Superior temporal gyrus (tissue), 1 donor: ENCODE measurements at regions not wholly inside any gene's neighbourhood (a gene's known extent, or its start where the extent isn't known, plus 50 kb on each side); places are given as distances from the start of the nearest gene placed in this dataset.

Experiments used
- DNase-seq: peaks from one replicate; pipeline ENCODE4 v3.0.0-alpha.2; 2016; ENCODE audit errors: extremely low spot score

DNA sequence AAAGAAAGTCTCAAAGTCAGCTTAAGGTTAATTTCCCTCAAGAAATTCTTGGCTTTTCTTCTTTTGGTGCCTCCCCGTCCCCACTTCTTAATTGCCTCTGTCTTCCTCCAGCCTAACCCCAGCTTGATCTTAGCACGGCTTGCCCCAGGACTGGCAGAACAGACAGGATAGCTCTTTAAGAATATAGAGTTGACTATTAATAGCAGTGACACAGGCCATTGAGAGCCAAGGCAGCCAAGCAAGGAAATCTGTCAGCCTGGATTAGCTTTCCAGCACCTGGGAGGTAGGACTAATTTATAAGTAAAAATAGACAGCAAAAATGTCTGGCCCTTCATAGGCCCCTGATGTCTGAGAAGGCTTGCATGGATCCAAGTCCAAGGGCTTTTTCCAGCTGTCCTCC, 384.6 kb upstream of the SLC30A5 start:
- no peak for DNase-seq

DNA sequence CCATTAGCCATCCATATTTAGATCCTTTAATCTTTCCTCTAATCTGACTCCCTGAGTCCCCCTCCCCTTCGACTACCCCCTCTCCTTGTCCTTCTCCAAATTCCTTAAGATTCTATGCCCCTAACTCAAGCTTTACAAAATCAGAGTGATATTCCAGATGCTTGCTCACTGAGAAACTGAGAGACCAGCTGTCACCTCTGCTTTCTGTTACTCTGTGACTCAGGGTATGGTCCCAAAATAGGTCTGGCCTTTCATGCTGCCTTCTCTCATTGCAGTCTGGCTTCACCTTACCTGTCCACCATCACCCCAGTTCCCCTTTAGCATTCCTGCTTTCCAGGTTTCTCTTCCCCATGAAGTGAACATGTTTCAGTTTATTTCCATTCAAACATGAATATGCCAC, 383.3 kb upstream of the SLC30A5 start:
- no peak for DNase-seq

DNA sequence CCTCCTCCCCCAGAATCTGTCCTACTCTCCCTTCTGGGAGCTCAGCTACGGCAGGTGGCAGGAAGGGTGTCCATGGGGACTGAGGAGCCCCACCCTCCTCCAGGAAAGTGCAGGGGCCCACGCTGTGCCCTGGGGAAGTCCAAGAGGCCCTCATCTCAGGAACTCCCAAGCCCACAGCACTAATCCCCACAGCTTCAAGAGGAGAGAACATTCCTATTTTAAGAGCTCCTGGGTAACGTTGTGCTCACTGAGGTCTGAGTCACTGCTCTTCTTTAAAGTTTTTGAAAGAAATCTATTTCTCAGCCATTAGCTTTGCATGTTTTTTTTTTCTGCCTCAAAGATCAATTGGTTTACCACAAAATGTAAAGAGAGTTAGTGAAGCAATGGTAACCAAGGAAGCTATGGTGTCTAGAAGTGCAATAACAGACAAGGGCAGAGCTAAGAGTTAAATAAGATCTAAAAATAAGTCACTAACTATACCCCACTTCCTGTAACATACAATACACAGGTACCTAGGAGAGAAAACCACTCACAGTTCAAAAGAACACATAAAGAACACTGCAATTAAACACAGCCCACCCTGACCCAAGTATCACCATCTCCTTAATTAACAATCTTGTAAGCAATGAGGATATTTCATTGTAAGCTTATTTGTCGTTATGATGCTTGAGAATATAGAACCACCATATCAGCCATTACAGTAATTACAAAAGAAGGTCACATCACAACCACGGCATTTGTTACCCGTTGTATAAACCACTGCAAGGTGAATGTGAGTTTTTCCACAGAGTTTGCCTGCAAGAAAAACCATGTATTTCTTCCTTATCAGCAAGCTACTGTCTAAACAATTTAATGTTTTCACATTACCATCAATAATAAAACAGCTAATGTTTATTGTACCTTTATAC, 382.3 kb upstream of the SLC30A5 start:
- DNase-seq: no peak

DNA sequence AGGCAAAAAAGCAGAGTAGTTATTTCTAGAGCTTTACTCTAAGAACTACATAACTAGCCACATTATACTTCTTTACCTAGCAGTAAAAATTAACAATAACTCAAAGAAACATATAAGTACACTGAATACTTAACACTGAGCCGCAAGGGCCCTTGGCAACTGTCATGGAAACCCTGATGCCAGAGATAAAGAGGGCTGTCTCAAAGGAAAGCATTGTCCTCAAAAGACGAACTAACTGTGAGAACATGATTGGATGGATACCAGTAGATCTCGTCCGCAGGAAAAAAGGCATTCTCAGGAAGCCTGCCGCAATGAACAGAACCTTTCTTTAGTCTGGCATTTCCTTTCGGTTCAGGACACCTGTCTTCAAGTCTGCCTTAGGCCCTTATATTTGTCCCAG, 379.0 kb upstream of the SLC30A5 start:
- DNase-seq: peak; percentile 60

DNA sequence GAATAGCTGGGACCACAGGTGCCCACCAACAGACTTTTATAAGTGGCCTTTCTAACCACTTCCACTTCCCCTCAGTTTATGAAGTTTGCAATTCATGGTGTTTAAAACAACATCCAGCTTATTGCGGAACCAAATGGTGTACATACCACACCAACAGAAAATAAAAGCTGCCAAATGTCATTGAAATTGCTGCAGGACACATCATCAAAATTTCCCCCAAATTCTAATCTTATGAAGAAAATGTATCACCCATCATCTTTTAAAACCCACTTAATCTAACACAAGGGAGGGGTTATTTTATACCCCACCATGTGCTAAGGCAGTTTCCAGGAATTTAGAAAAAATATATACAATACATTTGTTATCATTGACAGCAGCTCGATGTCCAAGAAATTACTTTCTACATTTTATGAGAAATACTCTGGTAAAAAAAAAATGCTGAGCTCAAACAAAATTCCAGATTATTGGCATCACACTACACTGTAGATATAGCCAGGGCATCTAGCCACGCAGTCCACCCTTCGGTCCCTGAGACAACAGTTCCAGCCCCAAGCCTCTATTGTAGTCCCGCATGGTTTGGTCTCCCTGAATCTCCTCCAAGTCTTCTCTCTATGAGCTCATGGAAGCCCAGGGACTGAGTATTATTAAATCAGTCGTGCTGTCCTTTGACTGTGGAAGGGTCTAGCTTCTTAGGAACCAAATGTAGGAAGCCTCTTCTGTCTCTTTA, 372.8 kb upstream of the SLC30A5 start:
- no peak for DNase-seq

DNA sequence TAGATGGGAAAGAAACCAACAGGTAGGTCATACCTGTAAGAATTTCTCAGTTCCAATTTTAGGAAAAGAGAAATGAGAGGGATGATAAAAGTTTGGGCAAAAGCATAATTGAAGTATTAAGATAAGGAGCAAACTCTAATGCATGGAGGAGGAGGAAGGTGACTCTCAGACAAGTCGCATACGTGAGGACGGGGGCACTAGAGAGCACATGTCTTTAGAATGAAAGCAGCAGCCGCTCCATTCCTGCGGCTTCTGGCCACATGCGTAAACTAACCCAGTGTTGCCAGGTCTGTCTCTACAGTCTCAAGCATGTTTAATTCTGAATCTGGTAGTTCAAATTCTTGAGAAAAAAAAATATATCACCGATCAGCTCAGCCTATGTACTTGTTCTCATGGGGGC, 371.5 kb upstream of the SLC30A5 start:
- no peak for DNase-seq

DNA sequence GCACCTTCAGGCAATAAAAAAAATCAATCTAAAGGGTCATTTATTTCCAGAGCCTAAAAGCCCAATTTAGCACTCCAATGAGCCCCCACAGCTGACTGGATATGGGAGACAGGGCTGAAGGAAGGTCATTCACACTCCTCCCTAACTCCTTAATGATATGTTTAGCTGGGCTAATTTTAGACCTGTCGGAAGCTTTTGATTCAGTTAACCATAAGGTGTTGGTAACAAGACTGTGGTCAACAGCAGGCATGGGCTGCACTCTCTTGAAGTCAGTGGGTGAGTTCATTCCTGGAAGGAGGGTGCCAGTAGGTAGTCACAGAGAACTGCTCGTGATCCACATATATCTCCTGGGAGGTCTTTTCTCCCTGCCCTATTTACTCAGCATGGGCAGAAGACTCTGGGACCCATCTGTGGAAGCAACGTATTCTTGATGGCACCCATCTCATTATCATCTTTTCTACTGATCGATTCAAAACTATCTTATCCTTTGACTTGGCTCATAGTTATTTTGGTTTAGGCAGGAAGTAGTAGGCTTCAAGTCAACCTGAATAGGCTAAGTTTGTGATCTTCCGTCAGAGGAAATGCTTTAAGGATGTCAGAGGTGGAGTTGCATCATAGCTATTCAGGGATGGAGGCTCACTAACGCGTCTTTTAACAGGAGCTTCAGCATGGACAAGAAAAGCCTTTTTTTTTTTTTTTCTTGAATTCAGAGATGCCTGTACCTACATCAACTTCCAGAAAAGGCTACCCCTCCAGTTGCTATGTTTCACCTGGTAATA, 367.7 kb upstream of the SLC30A5 start:
- no peak for DNase-seq

DNA sequence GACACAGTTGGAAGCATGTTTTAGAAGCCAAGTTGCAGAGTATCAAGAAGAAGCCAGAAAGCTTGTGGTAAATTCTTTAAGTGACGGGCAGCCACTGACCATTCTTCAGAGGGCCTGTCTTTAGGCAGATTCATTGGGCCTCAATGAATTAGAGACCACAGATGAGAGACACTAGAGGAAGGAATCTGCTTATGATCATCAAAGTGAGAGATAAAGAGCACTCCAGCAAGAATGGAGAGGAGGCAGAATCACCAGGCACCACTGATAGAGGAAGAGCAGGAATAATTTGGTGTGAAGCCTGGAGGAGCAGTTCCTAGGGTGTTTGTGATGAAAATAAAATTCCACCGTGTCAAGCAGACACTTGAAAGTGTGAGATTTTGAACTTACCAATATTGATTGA, 365.9 kb upstream of the SLC30A5 start:
- no peak for DNase-seq

DNA sequence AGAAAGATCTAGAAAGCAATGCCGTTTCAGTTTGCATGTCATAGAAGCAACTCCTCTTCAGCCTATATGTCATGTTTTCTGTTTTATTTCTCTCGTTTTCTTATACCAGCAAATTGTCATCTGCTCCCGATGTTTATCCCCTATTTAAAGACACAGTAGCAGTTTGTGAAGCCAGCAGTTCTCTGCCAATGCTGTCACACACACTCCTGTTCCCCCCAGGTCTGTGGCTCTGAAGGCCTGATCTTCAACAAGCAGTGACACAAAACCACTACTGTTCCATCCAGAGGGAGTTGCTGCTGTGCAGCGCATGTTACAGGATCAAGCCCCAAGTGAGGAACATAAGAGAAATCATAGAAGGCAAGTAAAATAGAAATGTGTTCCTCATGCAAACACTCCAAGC, 364.1 kb upstream of the SLC30A5 start:
- DNase-seq: peak; percentile 70

DNA sequence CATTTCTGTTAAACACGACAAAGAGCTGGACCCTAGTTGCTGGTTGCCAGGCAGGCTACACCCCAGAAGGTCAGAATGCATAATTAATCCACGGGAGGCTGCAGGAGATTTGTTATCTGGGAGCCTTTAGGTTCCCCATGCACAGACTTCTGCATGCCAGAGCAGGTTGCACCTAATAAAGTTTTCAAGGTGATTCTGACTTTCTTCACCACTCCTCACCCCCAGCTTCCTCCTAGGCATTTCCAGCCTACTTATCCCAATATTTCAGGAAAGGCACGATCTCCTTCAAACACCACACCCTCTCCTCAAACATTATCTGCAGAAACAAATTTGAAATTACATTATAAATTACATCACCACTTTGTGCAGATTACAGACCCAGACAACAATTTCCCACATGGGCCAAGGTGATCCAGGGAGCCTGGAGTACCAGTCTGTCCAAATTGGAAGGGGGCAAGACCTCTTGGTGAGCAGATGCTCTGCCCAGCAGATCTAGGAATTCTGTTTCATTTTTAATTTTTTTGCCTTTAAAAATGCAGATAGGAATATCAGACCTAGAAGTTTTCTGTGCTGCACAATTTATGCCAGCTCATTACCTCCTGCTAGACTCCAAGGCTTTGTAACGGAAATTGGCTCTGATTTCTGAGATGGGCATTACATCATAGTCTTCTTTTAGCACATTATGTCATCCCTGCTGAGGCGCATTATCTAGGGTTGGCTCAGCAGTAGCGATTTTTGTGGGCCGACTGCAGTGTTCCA, 363.4 kb upstream of the SLC30A5 start:
- DNase-seq: peak; percentile 98

DNA sequence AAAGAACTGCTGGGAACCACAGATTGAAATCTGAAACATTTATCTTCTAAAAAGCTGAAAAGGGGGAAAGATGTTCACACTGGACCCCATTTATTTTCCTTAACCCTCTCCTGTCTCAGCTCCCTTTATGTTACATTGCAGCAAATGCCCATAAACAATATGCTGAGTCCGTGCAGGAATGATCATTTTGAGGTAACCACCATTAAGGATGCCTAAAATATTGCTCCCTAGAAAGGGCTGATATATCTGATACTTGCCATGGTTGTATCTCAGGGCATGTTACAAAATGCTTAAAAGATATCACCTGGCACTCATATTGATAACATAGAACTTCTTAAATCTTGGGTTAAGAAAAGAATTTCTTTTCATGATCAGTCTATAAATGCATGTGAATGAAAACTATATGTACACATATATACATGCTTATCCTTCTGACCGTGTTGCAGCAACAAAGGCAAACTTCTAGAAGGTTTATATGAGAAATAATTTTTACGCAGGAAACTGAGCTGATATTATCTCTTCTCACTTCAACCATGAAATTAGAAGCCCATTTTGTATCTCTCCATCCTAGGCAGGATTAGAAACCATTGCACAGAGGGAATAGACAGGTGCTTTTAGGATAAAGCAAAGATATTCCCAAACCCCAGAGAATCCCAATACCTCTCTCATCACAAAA, 362.7 kb upstream of the SLC30A5 start:
- DNase-seq: no peak

DNA sequence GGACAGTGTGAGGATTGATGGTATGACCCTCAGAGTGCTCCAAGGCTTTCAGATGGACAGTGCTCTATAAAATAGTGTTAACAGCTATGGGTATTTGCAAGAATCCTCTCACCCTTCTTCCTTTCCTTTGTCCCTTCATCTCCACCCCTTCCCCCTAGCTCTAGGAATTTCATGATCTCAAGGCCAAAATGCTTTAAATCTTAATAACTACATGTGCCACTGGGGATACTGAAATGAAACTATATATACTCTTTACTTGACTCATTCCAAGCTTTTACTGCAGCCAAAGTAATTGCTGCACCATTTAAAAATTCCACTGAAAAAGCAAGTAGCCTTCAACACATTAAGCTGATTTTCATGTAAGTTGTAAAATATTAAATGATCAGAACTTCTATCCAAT, 361.6 kb upstream of the SLC30A5 start:
- DNase-seq: no peak

DNA sequence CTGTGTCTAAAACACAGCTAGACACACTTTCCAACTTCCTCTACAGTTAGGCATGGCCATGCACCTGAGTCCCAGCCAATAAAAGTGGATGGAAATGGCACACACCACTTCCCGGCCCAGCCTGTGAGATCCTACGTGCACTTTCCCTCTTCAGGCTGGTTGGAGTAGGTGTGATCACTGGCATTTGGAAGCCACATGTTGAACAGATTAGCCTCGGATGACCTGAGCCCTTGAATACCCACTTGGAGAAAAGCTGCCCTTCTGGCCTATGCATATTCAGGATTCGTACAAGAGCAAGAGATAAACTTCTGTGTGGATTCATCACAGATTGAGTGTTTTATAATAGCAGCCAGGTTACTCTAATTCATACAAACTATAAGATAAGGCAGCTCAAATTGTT, 359.0 kb upstream of the SLC30A5 start:
- no peak for DNase-seq

DNA sequence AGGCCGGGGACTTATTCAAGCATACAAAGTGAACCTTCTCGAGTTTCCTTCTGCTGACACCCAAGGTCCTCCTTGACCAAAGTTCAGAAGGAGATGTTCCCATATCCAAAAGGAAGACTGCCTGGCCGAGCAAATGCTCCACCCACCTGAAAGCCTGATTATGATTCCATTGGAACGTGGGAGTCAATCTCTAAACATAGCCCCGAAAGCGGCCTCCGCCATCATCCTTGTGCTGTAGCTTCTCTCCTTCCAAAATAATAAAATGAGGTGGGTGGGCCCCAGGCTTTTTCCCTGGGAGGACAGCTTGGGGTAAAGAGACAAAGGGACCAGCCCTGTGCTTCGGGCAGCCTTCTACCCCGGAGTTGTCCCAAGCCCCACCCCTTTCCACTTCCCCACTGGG, 355.6 kb upstream of the SLC30A5 start:
- DNase-seq: no peak

DNA sequence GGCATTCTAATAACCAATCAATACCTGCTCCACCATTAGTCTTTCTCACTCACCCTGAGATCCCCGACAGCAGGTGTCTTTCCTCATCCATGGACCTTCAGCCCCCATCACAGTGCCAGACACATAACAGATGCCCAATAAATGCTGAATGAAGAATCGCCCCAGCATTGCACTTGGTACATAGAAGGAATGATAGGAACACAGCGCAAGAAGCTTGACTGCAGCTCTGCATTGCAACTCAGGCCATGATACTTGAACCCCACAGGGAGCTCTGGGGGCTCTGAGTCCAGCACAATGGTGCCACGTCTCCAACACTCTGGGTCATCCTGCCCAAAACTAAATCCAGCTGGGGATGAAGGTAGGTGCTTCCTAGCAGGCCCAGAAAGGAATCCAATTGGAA, 355.0 kb upstream of the SLC30A5 start:
- no peak for DNase-seq

DNA sequence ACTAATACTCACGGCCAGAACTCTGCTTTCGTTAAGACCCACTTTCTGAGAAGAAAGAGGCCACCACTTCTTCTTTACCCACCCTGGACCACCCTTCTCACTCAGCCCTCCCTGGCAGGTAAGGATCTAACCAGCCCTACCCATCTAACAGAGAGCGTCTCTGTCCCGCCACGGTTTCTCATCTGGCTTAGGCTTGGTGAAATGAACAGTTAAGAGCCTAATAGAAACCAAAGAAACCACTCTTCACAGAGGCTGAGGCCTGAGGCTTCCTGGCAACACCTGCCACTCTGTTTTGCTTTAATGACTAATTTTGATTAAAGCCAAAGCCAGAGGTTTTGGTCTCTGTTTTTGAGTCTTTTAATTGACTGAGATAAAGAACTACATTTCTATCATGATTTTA, 354.1 kb upstream of the SLC30A5 start:
- DNase-seq: no peak

DNA sequence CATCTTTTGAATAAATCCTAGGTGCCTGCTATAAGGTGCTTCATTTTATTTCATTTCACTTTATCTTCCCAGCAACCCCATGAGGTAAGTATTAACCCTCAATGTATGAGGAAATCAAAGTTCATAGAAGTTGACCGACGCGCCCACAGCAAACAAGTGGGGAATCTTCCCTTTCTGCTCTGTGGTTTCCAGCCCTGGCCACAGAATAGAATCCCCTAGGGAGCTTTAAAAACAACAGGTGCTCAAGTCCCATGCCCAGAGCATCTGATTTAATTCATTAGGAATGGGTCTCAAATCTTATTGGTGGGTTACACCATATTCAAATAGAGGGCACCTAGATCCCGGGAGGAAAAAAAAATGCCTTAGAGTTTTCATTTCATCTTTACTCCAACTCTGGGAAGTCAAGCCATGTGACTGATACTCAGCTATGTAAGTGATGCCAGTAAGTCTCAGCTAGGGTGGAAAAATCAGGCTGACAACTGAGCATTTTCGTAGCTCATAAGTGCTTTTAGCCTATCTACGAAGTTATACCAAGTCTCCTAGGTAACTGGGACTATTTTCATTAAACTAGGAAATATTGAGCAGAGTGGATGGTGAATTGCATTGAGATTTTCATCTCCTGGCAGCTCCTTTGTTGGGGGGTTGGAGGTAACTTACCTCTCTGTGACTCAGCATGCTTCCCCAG, 353.4 kb upstream of the SLC30A5 start:
- DNase-seq: no peak

DNA sequence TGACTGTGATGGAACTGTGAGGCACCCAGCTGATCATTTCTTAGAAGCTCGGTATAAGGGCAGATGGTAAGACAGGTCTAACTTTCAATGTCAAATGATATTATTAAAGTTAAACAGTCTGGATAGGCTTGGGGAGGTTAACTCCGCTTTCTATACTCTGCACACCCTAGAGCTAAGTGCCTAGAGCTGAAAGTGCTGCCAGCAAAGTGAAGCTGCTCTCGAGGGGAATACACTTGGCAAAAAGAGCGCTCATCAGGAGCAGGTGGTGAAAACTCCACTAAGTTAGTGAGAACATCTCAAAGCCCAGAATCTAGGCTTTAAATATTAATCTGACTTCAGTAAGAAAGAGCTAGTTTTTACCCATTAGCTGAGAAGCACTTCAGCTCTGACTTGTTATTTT, 349.6 kb upstream of the SLC30A5 start:
- no peak for DNase-seq

DNA sequence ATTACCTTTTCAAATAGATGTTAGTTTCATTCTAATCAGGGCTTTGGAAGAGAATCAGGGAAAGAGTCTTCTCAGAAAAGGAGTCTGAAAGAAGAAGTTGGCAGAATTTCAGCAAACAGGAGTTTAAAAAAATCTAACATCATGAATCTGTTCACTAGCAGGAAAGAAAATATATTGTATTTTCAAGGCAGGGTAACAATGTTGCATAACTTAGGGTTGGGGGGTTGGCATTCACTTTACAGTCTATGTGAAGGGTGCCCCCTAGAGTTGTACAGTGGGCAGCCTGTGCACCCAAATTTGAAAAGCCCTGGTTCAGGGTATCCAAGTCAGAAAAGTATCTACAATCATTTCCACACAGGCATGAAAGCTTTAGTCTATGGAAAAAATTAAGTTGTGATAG, 348.4 kb upstream of the SLC30A5 start:
- peak; percentile 76 for DNase-seq

DNA sequence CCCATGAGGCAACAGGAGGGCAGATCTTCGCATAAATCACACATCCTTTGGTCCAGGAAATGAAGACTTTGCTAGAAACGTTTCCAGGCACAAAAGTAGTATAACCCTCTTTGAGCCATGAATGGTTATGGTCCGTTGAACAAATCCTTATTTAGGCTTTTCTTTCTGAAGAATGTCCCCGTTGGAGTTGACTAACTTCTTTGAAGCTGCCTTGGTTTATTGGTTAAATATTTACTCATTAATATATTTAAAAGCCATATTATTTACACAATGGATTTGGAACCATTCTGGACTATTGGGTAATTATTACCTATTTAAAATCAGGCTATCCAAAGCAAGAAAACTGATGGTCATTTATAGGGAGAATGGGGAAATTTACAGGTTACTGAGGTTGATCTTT, 347.6 kb upstream of the SLC30A5 start:
- no peak for DNase-seq
